HepG2 (cell line): ENCODE measurements at regions not wholly inside any gene's neighbourhood (a gene's known extent, or its start where the extent isn't known, plus 50 kb on each side); places are given as distances from the start of the nearest gene placed in this dataset.
A peak's percentile ranks its signal among the peaks of the same experiment; 100 is the strongest.

Source experiments
- ATAC-seq: fragments of 200-7000 bp; cut with Tn5 transposase; 3 replicates; pipeline ENCODE4 v1.9.1; 2020; ENCODE audit warnings: mild to moderate bottlenecking, moderate library complexity
- BruUV-seq: library from RNA; stranded (reverse); fragments of 400-500 nt; replicated peaks from 2 replicates; lab custom pipeline; 2021; lab: Mats Ljungman, UMichigan
- CTCF ChIA-PET: fragments of 300-600 bp; formaldehyde crosslinking; extraction: SDS; loops from one replicate; lab custom pipeline; 2021; ENCODE audit warnings: low total read pairs, inconsistent platforms, low intra/inter-chr PET ratio; lab: Yijun Ruan, JAX
- POLR2A ChIA-PET: fragments of 350-600 bp; sonication (Branson Sonifier 250); formaldehyde crosslinking; loops from one replicate; lab custom pipeline; 2020; ENCODE audit warnings: antibody characterized with exemption, inconsistent platforms; lab: Yijun Ruan, JAX
- DNase-seq: peaks from one replicate; pipeline ENCODE4 v3.0.0-alpha.2; 2015; ENCODE audit warnings: low spot score
- FAIRE-seq: peaks from 3 replicates; lab custom pipeline; 2011; peaks lifted over from hg19 to GRCh38; lab: Jason Lieb, UNC
- H2AFZ ChIP-seq: one replicate; pipeline ENCODE4 v1.6.1; 2011; ENCODE audit warnings: low read length, inconsistent platforms
- H3K27ac ChIP-seq: fragments of 300-600 bp; 3 replicates; pipeline ENCODE4 v1.8.0; 2011; ENCODE audit warnings: mixed run types, mild to moderate bottlenecking, mixed read lengths, low read length, inconsistent platforms; ENCODE audit not compliant: insufficient read depth; ENCODE audit errors: extremely low read length
- H3K27me3 ChIP-seq, 2 experiments: fragments of 200-600 bp in 1 of 2; 2 replicates in 1 of 2; 3 replicates in 1 of 2; pipeline versions ENCODE4 v1.6.0 to v1.8.0; 2011; ENCODE audit warnings: low read length in 2 of 2, mild to moderate bottlenecking in 2 of 2, moderate library complexity in 2 of 2, inconsistent platforms in 1 of 2; ENCODE audit not compliant: insufficient read depth in 2 of 2, control insufficient read depth in 1 of 2
- H3K36me3 ChIP-seq, 2 experiments: fragments of 200-600 bp in 1 of 2; replicated peaks in 1 of 2; 2 replicates in 1 of 2; 3 replicates in 1 of 2; pipeline versions ENCODE4 v1.5.1 to v1.8.0; 2011; ENCODE audit warnings: low read length in 2 of 2, inconsistent platforms in 1 of 2; ENCODE audit not compliant: insufficient read depth in 2 of 2, control insufficient read depth in 1 of 2
- H3K4me1 ChIP-seq: 2 replicates; pipeline ENCODE4 v1.5.1; 2012; ENCODE audit warnings: low read length, inconsistent platforms; ENCODE audit not compliant: insufficient read depth
- H3K4me2 ChIP-seq: 2 replicates; pipeline ENCODE4 v1.6.0; 2011; ENCODE audit warnings: low read depth, low read length, inconsistent platforms
- H3K4me3 ChIP-seq, 3 experiments: fragments of 200-600 bp in 1 of 3; sonication (generic), shearing (Covaris generic) in 1 of 3; replicated peaks in 1 of 3; 2 replicates each; pipeline ENCODE4 v1.5.1; 2011 to 2016; ENCODE audit warnings: low read length in 3 of 3, inconsistent platforms in 2 of 3, low read depth in 2 of 3, mild to moderate bottlenecking in 2 of 3, control low read depth in 1 of 3, mixed read lengths in 1 of 3; ENCODE audit not compliant: insufficient read depth in 1 of 3
- H3K79me2 ChIP-seq: one replicate; pipeline ENCODE4 v1.6.1; 2011; ENCODE audit warnings: low read length, inconsistent platforms; ENCODE audit not compliant: insufficient read depth
- H3K9ac ChIP-seq: 2 replicates; pipeline ENCODE4 v1.6.0; 2011; ENCODE audit warnings: mild to moderate bottlenecking, low read depth, low read length, inconsistent platforms; ENCODE audit not compliant: insufficient read depth
- H3K9me3 ChIP-seq: 2 replicates; pipeline ENCODE4 v1.5.1; 2012; ENCODE audit warnings: mild to moderate bottlenecking, low read length
- H4K20me1 ChIP-seq: 2 replicates; pipeline ENCODE4 v1.6.0; 2011; ENCODE audit warnings: inconsistent platforms, mild to moderate bottlenecking, low read length, moderate library complexity; ENCODE audit not compliant: insufficient read depth
- DR1 ChIP-seq: sonication (generic); formaldehyde crosslinking; IDR thresholded peaks from 2 replicates; pipeline ENCODE4 v1.8.0; 2021; ENCODE audit warnings: mild to moderate bottlenecking, missing genetic modification reagents, inconsistent platforms
- HES4 ChIP-seq: sonication (generic); formaldehyde crosslinking; IDR thresholded peaks from 2 replicates; pipeline ENCODE4 v1.9.0; 2021; ENCODE audit warnings: mild to moderate bottlenecking, missing genetic modification reagents, borderline replicate concordance
- HNRNPL ChIP-seq: fragments of 200-400 bp; formaldehyde crosslinking; IDR thresholded peaks from 2 replicates; pipeline ENCODE4 v1.6.1; 2017; ENCODE audit warnings: mild to moderate bottlenecking, low read depth, low read length
- ISL2 ChIP-seq: sonication (generic); formaldehyde crosslinking; IDR thresholded peaks from 2 replicates; pipeline ENCODE4 v1.5.0; 2020; ENCODE audit warnings: missing genetic modification reagents
- JARID2 ChIP-seq: sonication (generic); formaldehyde crosslinking; IDR thresholded peaks from 2 replicates; pipeline ENCODE4 v1.8.1; 2023; ENCODE audit warnings: missing genetic modification reagents, inconsistent platforms; ENCODE audit not compliant: insufficient replicate concordance
- NFE2L1 ChIP-seq: sonication (generic); formaldehyde crosslinking; IDR thresholded peaks from 2 replicates; pipeline ENCODE4 v1.4.0; 2020; ENCODE audit warnings: missing genetic modification reagents, mild to moderate bottlenecking, borderline replicate concordance
- ZFP1 ChIP-seq: IDR thresholded peaks from 2 replicates; pipeline ENCODE4 v1.6.1; 2016
- ZNF10 ChIP-seq: sonication (generic); formaldehyde crosslinking; IDR thresholded peaks from 2 replicates; pipeline ENCODE4 v1.4.0; 2020; ENCODE audit warnings: mild to moderate bottlenecking, low read depth, missing genetic modification reagents, borderline replicate concordance
- ZNF235 ChIP-seq: sonication (generic); formaldehyde crosslinking; IDR thresholded peaks from 2 replicates; pipeline ENCODE4 v1.8.1; 2023; ENCODE audit warnings: mild to moderate bottlenecking, missing genetic modification reagents, borderline replicate concordance
- ZNF749 ChIP-seq: sonication (generic); formaldehyde crosslinking; IDR thresholded peaks from 2 replicates; pipeline ENCODE4 v1.8.0; 2022; ENCODE audit warnings: mild to moderate bottlenecking, missing genetic modification reagents, moderate library complexity, borderline replicate concordance
- ZNF773 ChIP-seq: sonication (generic); formaldehyde crosslinking; IDR thresholded peaks from 2 replicates; pipeline ENCODE4 v1.4.0; 2020; ENCODE audit warnings: missing genetic modification reagents, borderline replicate concordance
- WGBS: methylation state at CpG from one replicate; pipeline ENCODE4 v1.1.6; 2017; ENCODE audit warnings: low lambda C conversion rate; 5-methylcytosine and 5-hydroxymethylcytosine counted together
- in situ Hi-C: cut with HindIII; loops from 2 replicates; pipeline ENCODE4 v1.10.0; 2017; ENCODE audit warnings: low pct_unique_long_range_greater_than_20kb; ENCODE audit not compliant: extremely low pct_ligation_motif_present
- intact Hi-C: fragments of 100-400 bp; cut with micrococcal nuclease; formaldehyde crosslinking; loops from one replicate; pipeline ENCODE4 v1.10.0; 2022; ENCODE audit not compliant: unreplicated experiment
- TF ChIP-seq, protein P1 (sequence below): sonication (generic); formaldehyde crosslinking; IDR thresholded peaks from 2 replicates; pipeline ENCODE4 v1.4.0; 2020; ENCODE audit warnings: missing genetic modification reagents
- TF ChIP-seq, protein P2 (sequence below): sonication (generic); formaldehyde crosslinking; IDR thresholded peaks from 2 replicates; pipeline ENCODE4 v1.4.0; 2020; ENCODE audit warnings: missing genetic modification reagents, borderline replicate concordance
- TF ChIP-seq, protein P3 (sequence below): sonication (generic); formaldehyde crosslinking; conservative IDR thresholded peaks from 2 replicates; pipeline ENCODE4 v1.4.0; 2020; ENCODE audit warnings: missing genetic modification reagents
- TF ChIP-seq, protein P4 (sequence below): IDR thresholded peaks from 2 replicates; pipeline ENCODE4 v1.6.1; 2016; ENCODE audit warnings: control low read depth

DNA sequence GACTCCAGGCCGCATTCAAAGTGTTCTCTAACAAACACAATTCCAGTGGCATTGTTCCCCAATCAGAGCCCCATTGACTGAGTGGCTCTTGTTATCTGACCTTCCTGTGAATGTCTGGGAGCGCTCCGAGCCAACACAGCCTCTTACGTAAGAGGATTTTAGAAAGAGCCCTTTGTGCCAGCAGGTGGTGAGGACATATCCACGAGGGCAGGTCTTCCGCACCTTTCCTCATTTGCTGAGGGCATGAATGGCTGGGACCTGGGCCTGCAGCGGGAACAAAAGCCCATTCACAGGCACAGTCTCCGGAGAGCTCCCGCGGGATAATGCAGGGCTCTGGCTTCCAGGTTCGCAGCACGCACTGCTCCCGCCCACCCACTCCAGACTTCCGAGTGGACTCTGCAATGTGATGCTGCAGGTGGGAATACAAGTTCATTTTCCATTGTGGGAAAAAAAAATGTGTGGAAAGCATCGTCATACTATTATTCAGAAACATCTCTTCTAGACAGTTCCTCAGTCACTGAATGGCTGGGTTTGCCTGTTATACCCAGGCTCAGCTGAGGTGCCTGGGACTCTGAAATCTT is 295.0 kb upstream of the IGFBP3 start:
- CTCF ChIA-PET: no interaction called here
- Histone ChIP-seq H3K27ac (peak overlapping the region; percentile 57), H3K36me3 (no peaks in the 10 kb centered on the region), H4K20me1 (no peaks in the 10 kb centered on the region), H2AFZ (no peak overlapping the region), H3K4me3 (0 out of 6 replicates have a peak overlapping the region, but pooled peaks of 1 of the 3 experiments have one; percentile 20), H3K27me3 (peaks cover 0 to 18% of the 10 kb centered on the region in 2 experiments; a peak in 1 of 5 replicates), H3K4me1 (peaks cover 23% of the 10 kb centered on the region), H3K4me2 (peak overlapping the region; percentile 46), H3K9ac (peak overlapping the region; percentile 36; the same call in 1 of the 2 replicates), H3K9me3 (no peaks in the 10 kb centered on the region), H3K79me2 (no peaks in the 10 kb centered on the region)
- DNase-seq (peak; percentile 97), ATAC-seq (peak; percentile 98), FAIRE-seq (peak; percentile 90)
- intact Hi-C loops (loop anchor here (1.0 to 10.0 kb wide), 3 partner anchors 62 to 291 kb away; partner anchors contain the start of gene IGFBP3), in situ Hi-C loops (no loop called here)
- 0% methylated on average over 6 of the region's 15 CpGs for WGBS
- POLR2A ChIA-PET: interaction anchor here (1.0 kb wide), 1 partner anchor 62 kb away, joined by 3 read pairs; no protein-coding TSS in a partner anchor
- no TSS peak for BruUV-seq
- TF ChIP-seq, protein P1, sequence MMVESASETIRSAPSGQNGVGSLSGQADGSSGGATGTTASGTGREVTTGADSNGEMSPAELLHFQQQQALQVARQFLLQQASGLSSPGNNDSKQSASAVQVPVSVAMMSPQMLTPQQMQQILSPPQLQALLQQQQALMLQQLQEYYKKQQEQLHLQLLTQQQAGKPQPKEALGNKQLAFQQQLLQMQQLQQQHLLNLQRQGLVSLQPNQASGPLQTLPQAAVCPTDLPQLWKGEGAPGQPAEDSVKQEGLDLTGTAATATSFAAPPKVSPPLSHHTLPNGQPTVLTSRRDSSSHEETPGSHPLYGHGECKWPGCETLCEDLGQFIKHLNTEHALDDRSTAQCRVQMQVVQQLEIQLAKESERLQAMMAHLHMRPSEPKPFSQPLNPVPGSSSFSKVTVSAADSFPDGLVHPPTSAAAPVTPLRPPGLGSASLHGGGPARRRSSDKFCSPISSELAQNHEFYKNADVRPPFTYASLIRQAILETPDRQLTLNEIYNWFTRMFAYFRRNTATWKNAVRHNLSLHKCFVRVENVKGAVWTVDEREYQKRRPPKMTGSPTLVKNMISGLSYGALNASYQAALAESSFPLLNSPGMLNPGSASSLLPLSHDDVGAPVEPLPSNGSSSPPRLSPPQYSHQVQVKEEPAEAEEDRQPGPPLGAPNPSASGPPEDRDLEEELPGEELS (CRISPR knock-in tag): peak; percentile 84
- TF ChIP-seq ZNF773 (CRISPR knock-in tag) (no peak), JARID2 (no peak), ISL2 (peak; percentile 68; the same call in 1 of the 2 replicates), HES4 (no peak), ZNF235 (CRISPR knock-in tag) (no peak), ZNF10 (CRISPR knock-in tag) (no peak), NFE2L1 (CRISPR knock-in tag) (no peak), ZNF749 (CRISPR knock-in tag) (no peak), DR1 (CRISPR knock-in tag) (no peak), HNRNPL (0 out of 2 replicates have a peak, but pooled peaks have one; percentile 24), ZFP1 (CRISPR knock-in tag) (peak; percentile 89; the same call in 1 of the 2 replicates)
- TF ChIP-seq, protein P2, sequence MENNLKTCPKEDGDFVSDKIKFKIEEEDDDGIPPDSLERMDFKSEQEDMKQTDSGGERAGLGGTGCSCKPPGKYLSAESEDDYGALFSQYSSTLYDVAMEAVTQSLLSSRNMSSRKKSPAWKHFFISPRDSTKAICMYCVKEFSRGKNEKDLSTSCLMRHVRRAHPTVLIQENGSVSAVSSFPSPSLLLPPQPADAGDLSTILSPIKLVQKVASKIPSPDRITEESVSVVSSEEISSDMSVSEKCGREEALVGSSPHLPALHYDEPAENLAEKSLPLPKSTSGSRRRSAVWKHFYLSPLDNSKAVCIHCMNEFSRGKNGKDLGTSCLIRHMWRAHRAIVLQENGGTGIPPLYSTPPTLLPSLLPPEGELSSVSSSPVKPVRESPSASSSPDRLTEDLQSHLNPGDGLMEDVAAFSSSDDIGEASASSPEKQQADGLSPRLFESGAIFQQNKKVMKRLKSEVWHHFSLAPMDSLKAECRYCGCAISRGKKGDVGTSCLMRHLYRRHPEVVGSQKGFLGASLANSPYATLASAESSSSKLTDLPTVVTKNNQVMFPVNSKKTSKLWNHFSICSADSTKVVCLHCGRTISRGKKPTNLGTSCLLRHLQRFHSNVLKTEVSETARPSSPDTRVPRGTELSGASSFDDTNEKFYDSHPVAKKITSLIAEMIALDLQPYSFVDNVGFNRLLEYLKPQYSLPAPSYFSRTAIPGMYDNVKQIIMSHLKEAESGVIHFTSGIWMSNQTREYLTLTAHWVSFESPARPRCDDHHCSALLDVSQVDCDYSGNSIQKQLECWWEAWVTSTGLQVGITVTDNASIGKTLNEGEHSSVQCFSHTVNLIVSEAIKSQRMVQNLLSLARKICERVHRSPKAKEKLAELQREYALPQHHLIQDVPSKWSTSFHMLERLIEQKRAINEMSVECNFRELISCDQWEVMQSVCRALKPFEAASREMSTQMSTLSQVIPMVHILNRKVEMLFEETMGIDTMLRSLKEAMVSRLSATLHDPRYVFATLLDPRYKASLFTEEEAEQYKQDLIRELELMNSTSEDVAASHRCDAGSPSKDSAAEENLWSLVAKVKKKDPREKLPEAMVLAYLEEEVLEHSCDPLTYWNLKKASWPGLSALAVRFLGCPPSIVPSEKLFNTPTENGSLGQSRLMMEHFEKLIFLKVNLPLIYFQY (CRISPR knock-in tag): peak; percentile 79; the same call in 1 of the 2 replicates
- TF ChIP-seq, protein P3, sequence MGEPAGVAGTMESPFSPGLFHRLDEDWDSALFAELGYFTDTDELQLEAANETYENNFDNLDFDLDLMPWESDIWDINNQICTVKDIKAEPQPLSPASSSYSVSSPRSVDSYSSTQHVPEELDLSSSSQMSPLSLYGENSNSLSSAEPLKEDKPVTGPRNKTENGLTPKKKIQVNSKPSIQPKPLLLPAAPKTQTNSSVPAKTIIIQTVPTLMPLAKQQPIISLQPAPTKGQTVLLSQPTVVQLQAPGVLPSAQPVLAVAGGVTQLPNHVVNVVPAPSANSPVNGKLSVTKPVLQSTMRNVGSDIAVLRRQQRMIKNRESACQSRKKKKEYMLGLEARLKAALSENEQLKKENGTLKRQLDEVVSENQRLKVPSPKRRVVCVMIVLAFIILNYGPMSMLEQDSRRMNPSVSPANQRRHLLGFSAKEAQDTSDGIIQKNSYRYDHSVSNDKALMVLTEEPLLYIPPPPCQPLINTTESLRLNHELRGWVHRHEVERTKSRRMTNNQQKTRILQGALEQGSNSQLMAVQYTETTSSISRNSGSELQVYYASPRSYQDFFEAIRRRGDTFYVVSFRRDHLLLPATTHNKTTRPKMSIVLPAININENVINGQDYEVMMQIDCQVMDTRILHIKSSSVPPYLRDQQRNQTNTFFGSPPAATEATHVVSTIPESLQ (CRISPR knock-in tag): no peak
- TF ChIP-seq, protein P4, sequence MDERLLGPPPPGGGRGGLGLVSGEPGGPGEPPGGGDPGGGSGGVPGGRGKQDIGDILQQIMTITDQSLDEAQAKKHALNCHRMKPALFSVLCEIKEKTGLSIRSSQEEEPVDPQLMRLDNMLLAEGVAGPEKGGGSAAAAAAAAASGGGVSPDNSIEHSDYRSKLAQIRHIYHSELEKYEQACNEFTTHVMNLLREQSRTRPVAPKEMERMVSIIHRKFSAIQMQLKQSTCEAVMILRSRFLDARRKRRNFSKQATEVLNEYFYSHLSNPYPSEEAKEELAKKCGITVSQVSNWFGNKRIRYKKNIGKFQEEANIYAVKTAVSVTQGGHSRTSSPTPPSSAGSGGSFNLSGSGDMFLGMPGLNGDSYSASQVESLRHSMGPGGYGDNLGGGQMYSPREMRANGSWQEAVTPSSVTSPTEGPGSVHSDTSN: no peak
